CD14-positive monocyte (primary cell): ENCODE measurements at regions not wholly inside any gene's neighbourhood (a gene's known extent, or its start where the extent isn't known, plus 50 kb on each side); places are given as distances from the start of the nearest gene placed in this dataset.

Experiments
- DNase-seq, 3 donors: peaks; one replicate each; pipeline ENCODE4 v3.0.0-alpha.2; 2011 to 2022
- H2AFZ ChIP-seq: 2 replicates; pipeline ENCODE4 v1.6.0; 2012; ENCODE audit warnings: mild to moderate bottlenecking, low read depth, low read length, inconsistent platforms; ENCODE audit not compliant: insufficient read depth, poor library complexity, severe bottlenecking
- H3K27ac ChIP-seq, 2 donors: 1 replicate in 1 of 2; 2 replicates in 1 of 2; pipeline ENCODE4 v1.5.1; 2012 to 2013; ENCODE audit warnings: low read length in 2 of 2, control low read depth in 1 of 2, inconsistent platforms in 1 of 2, low read depth in 1 of 2, mild to moderate bottlenecking in 1 of 2
- H3K27me3 ChIP-seq, 2 donors: one replicate each; pipeline versions ENCODE4 v1.6.0 to v1.6.1; 2011 to 2013; ENCODE audit warnings: low read length in 2 of 2; ENCODE audit not compliant: control insufficient read depth in 2 of 2, insufficient read depth in 2 of 2
- H3K36me3 ChIP-seq, 2 donors: replicated peaks in 1 of 2; 1 replicate in 1 of 2; 2 replicates in 1 of 2; pipeline versions ENCODE4 v1.5.1 to v1.6.1; 2012 to 2013; ENCODE audit warnings: low read length in 2 of 2, control low read depth in 1 of 2, inconsistent platforms in 1 of 2, mild to moderate bottlenecking in 1 of 2; ENCODE audit not compliant: insufficient read depth in 2 of 2, control insufficient read depth in 1 of 2
- H3K4me1 ChIP-seq, 2 donors: 1 replicate in 1 of 2; 2 replicates in 1 of 2; pipeline versions ENCODE4 v1.5.1 to v1.6.1; 2012 to 2013; ENCODE audit warnings: low read length in 2 of 2, control low read depth in 1 of 2, inconsistent platforms in 1 of 2, mild to moderate bottlenecking in 1 of 2, moderate library complexity in 1 of 2; ENCODE audit not compliant: insufficient read depth in 2 of 2, control insufficient read depth in 1 of 2
- H3K4me2 ChIP-seq: replicated peaks from 2 replicates; pipeline ENCODE3; 2012; ENCODE audit warnings: low read length, moderate library complexity, mild to moderate bottlenecking; ENCODE audit not compliant: poor library complexity, severe bottlenecking; ENCODE audit errors: extremely low read depth
- H3K4me3 ChIP-seq, 3 experiments: fragments of 200-600 bp in 1 of 3; sonication (generic) in 1 of 3; replicated peaks in 1 of 3; 1 replicate in 2 of 3; 2 replicates in 1 of 3; pipeline ENCODE4 v1.5.1; 2011 to 2013; ENCODE audit warnings: low read length in 3 of 3, mild to moderate bottlenecking in 3 of 3, control low read depth in 2 of 3, low read depth in 2 of 3, inconsistent platforms in 1 of 3, moderate library complexity in 1 of 3
- H3K79me2 ChIP-seq: 2 replicates; pipeline ENCODE4 v1.6.0; 2012; ENCODE audit warnings: mild to moderate bottlenecking, control low read depth, inconsistent platforms, low read length, moderate library complexity; ENCODE audit not compliant: insufficient read depth
- H3K9ac ChIP-seq: 2 replicates; pipeline ENCODE4 v1.6.0; 2017; ENCODE audit warnings: low read length, mild to moderate bottlenecking; ENCODE audit not compliant: insufficient read depth, poor library complexity, severe bottlenecking
- H3K9me3 ChIP-seq, 2 donors: replicated peaks in 1 of 2; 1 replicate in 1 of 2; 2 replicates in 1 of 2; pipeline versions ENCODE4 v1.5.1 to v1.6.1; 2012 to 2013; ENCODE audit warnings: low read length in 2 of 2, control low read depth in 1 of 2; ENCODE audit not compliant: control insufficient read depth in 1 of 2, insufficient read depth in 1 of 2
- H4K20me1 ChIP-seq: 2 replicates; pipeline ENCODE4 v1.6.0; 2012; ENCODE audit warnings: mild to moderate bottlenecking, low read length, control low read depth, moderate library complexity; ENCODE audit not compliant: insufficient read depth
- H3K27ac Mint-ChIP-seq, 7 donors: one replicate each; pipeline ENCODE4 v1.8.0; 2020; ENCODE audit warnings: mild to moderate bottlenecking in 7 of 7, mixed read lengths in 7 of 7, moderate library complexity in 6 of 7, inconsistent platforms in 2 of 7
- H3K27me3 Mint-ChIP-seq, 3 donors: one replicate each; pipeline ENCODE4 v1.8.0; 2021 to 2022; ENCODE audit warnings: low read depth in 3 of 3, mild to moderate bottlenecking in 3 of 3, mixed read lengths in 3 of 3, moderate library complexity in 3 of 3, inconsistent platforms in 1 of 3
- H3K36me3 Mint-ChIP-seq, 2 donors: one replicate each; pipeline ENCODE4 v1.8.0; 2020; ENCODE audit warnings: mixed read lengths in 2 of 2, inconsistent platforms in 1 of 2, mild to moderate bottlenecking in 1 of 2
- H3K4me1 Mint-ChIP-seq: one replicate; pipeline ENCODE4 v1.8.0; 2020; ENCODE audit warnings: mild to moderate bottlenecking, mixed read lengths
- H3K4me3 Mint-ChIP-seq, 2 donors: one replicate each; pipeline ENCODE4 v1.8.0; 2020; ENCODE audit warnings: mild to moderate bottlenecking in 2 of 2, mixed read lengths in 2 of 2, moderate library complexity in 1 of 2
- H3K9me3 Mint-ChIP-seq, 7 donors: one replicate each; pipeline ENCODE4 v1.8.0; 2020 to 2022; ENCODE audit warnings: mixed read lengths in 7 of 7, mild to moderate bottlenecking in 6 of 7, moderate library complexity in 6 of 7, inconsistent platforms in 2 of 7
- CTCF ChIP-seq: fragments of 200-600 bp; IDR thresholded peaks from one replicate; pipeline ENCODE4 v1.8.0; 2022; ENCODE audit warnings: antibody characterized with exemption, mild to moderate bottlenecking
- WGBS: methylation state at CpG from one replicate; pipeline ENCODE4 v1.1.5; 2013; ENCODE audit warnings: missing lambda C conversion rate; ENCODE audit not compliant: insufficient coverage; 5-methylcytosine and 5-hydroxymethylcytosine counted together
- intact Hi-C, 2 donors: fragments of 100-400 bp; cut with micrococcal nuclease; formaldehyde crosslinking; loops; one replicate each; pipeline versions ENCODE4 v1.15.0 to v1.15.1; 2023

DNA sequence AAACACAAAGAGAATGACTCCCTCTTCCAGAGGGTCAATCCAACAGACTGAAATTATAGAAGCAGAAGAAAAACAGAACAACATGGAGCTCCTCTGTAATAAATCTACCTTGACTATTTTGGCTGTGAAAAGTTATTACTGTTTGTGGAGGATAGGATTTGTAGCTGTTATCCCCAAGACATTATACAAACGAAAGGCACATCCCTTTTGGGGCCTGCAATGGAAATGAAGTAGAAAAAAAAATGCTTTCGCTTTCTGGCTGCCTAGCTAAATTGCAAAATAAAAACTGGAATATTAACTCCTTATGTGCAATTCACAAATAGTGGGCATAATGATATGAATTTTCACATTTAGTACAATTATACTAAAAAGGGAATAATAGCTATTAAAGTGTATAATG lies 123.8 kb upstream of the CCDC179 start:
- intact Hi-C loops, result no loop called here
- no peaks in the 10 kb centered on the region for H3K4me1 ChIP-seq
- no peak overlapping the region for H3K27ac ChIP-seq
- no peaks in the 10 kb centered on the region for H3K36me3 Mint-ChIP-seq
- no peak overlapping the region for H3K4me3 Mint-ChIP-seq
- H3K4me2 ChIP-seq, result no peak overlapping the region
- TF ChIP-seq CTCF, result no peak
- H3K9me3 Mint-ChIP-seq, result peaks cover 3 to 9% (median 5%) of the 10 kb centered on the region in 7 donors
- no peak overlapping the region for H3K9ac ChIP-seq
- H3K4me1 Mint-ChIP-seq, result no peaks in the 10 kb centered on the region
- no peaks in the 10 kb centered on the region for H3K27me3 ChIP-seq
- no CpG with 5 or more reads among the region's 2 CpGs for whole genome bisulfite sequencing
- peaks cover 10 to 16% of the 10 kb centered on the region in 2 donors for H3K9me3 ChIP-seq
- no peaks in the 10 kb centered on the region for H3K27me3 Mint-ChIP-seq
- H3K4me3 ChIP-seq, result no peak overlapping the region
- no peak overlapping the region for H3K27ac Mint-ChIP-seq
- no peaks in the 10 kb centered on the region for H3K36me3 ChIP-seq
- H3K79me2 ChIP-seq, result no peaks in the 10 kb centered on the region
- H4K20me1 ChIP-seq, result no peaks in the 10 kb centered on the region
- no peak overlapping the region for H2AFZ ChIP-seq
- no peak for DNase-seq

GRCh38 chr11:22989371-22989770 lies 129.1 kb upstream of the CCDC179 start:
- H3K4me3 Mint-ChIP-seq, result no peak overlapping the region
- H3K27me3 Mint-ChIP-seq, result no peaks in the 10 kb centered on the region
- Histone ChIP-seq H3K79me2 (no peaks in the 10 kb centered on the region), H3K4me2 (no peak overlapping the region), H2AFZ (no peak overlapping the region), H3K9ac (no peak overlapping the region), H3K27ac (no peak overlapping the region), H3K9me3 (peaks cover 20 to 30% of the 10 kb centered on the region in 2 donors), H3K27me3 (no peaks in the 10 kb centered on the region), H3K4me3 (no peak overlapping the region), H3K36me3 (no peaks in the 10 kb centered on the region), H3K4me1 (no peaks in the 10 kb centered on the region), H4K20me1 (no peaks in the 10 kb centered on the region)
- no peak overlapping the region for H3K27ac Mint-ChIP-seq
- TF ChIP-seq CTCF, result no peak
- H3K36me3 Mint-ChIP-seq, result no peaks in the 10 kb centered on the region
- H3K4me1 Mint-ChIP-seq, result no peaks in the 10 kb centered on the region
- H3K9me3 Mint-ChIP-seq, result peaks cover 9 to 24% (median 12%) of the 10 kb centered on the region in 7 donors
- 86% methylated on average over 1 of the region's 1 CpG for WGBS
- intact Hi-C loops, result no loop called here
- DNase-seq, result no peak
